Activated naive CD8-positive, alpha-beta T cell treated with anti-CD3 and anti-CD28 coated beads, Interleukin-2, amount 10 ng/mL, durations not matched to agents 7 days and 5 days (primary cell): ENCODE measurements at regions not wholly inside any gene's neighbourhood (a gene's known extent, or its start where the extent isn't known, plus 50 kb on each side); places are given as distances from the start of the nearest gene placed in this dataset.

Experiments
- ATAC-seq: fragments of 150-1000 bp; cut with Tn5 transposase; one replicate; pipeline ENCODE4 v1.10.0; 2021; ENCODE audit warnings: low read depth, moderate library complexity
- POLR2A ChIA-PET: fragments of 350-600 bp; sonication (Branson Sonifier 250); formaldehyde crosslinking; loops from one replicate; lab custom pipeline; 2021; ENCODE audit warnings: antibody characterized with exemption; lab: Charles Lee
- DNase-seq: peaks from one replicate; pipeline ENCODE4 v3.0.0; 2021
- H3K27ac Mint-ChIP-seq: one replicate; pipeline ENCODE4 v1.8.0; 2022; ENCODE audit warnings: mild to moderate bottlenecking, mixed read lengths
- H3K27me3 Mint-ChIP-seq: one replicate; pipeline ENCODE4 v1.8.0; 2022; ENCODE audit warnings: mild to moderate bottlenecking, moderate library complexity, mixed read lengths
- H3K36me3 Mint-ChIP-seq: one replicate; pipeline ENCODE4 v1.8.0; 2021; ENCODE audit warnings: mild to moderate bottlenecking, mixed read lengths
- H3K4me1 Mint-ChIP-seq: one replicate; pipeline ENCODE4 v1.8.0; 2021; ENCODE audit warnings: mixed read lengths
- H3K4me3 Mint-ChIP-seq: one replicate; pipeline ENCODE4 v1.8.0; 2022; ENCODE audit warnings: mild to moderate bottlenecking, moderate library complexity, mixed read lengths
- H3K9me3 Mint-ChIP-seq: one replicate; pipeline ENCODE4 v1.8.0; 2021; ENCODE audit warnings: mixed read lengths

DNA sequence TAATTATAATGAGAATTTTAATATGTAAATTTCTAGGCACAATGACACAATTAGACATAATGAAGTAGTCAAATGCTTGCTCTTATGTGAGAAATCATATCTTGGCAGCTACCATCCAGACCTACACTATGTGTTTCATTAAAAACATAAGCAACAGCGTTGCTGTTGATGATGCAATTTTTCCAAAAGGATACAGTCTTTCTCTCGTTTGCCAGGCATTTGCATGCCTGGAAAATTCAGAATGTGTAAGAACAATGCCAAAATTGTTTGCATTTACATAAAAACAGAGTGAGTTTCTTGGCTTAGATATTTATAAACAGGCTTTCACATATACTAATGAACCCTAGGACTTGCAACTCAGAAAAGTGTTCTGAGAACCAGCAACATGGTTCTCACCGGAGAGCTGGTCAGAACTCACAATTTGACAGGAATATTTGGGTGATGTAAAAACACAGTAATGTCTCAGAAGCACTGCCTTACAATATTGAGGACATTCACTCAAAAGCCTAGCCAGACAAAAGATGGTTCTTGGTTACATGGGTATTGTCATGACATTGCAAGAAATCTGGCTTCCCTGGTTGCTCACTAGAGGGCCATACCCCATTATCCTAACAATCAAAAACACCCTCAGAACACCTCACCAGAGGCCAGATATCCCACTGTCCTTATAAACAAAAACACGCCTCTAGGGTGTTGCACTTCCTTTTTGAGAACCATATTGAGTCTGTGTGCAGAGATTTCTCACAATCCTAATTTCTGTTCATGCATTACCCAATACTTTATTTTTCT, 1029.0 kb upstream of the AGA start:
- no peaks in the 10 kb centered on the region for H3K36me3 Mint-ChIP-seq
- H3K4me3 Mint-ChIP-seq: no peak overlapping the region
- H3K4me1 Mint-ChIP-seq: no peaks in the 10 kb centered on the region
- DNase-seq: no peak
- H3K27me3 Mint-ChIP-seq: no peaks in the 10 kb centered on the region
- no peak overlapping the region for H3K27ac Mint-ChIP-seq
- POLR2A ChIA-PET: no interaction called here
- peaks cover 3% of the 10 kb centered on the region for H3K9me3 Mint-ChIP-seq
- no peak for ATAC-seq

DNA sequence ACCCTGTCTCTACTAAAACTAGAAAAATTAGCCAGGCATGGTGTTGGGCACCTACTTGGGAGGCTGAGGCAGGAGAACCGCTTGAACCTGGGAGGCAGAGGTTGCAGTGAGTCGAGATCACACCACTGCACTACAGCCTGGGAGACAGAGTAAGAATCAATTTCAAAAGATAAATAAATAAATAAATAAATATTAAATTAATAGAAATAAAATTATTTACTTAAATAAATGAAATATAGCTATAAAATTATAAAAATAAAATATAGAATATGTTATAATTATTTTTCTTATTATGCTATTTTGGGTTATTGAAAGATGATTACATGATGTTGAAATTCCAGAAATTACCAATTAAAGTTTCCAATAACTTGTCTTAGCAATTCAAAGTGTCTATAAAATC, 1029.8 kb upstream of the AGA start:
- Mint-ChIP-seq H3K9me3 (peaks cover 3% of the 10 kb centered on the region), H3K4me3 (no peak overlapping the region), H3K4me1 (no peaks in the 10 kb centered on the region), H3K36me3 (no peaks in the 10 kb centered on the region), H3K27ac (no peak overlapping the region), H3K27me3 (no peaks in the 10 kb centered on the region)
- POLR2A ChIA-PET: no interaction called here
- ATAC-seq (no peak), DNase-seq (no peak)

DNA sequence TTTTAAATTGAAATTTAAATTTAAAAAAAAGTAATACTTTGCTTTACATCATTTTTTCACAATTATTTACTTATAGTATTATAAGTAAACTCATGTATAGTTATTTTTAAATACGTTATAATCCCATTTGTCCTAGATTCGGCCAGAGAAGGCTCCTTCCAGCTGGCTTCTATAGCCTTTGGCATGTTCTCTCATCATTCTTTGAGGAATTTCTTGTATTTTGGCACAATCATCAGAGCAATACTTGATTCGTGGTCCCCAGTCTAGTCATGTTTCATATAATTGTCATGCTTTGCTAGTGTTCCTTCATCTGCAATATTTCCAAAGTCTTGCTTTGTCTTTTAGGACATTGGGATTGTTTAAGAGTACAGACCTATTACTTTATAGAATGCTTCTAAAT, 1037.9 kb upstream of the AGA start:
- Mint-ChIP-seq H3K4me3 (no peak overlapping the region), H3K27me3 (no peaks in the 10 kb centered on the region), H3K27ac (no peak overlapping the region), H3K4me1 (no peaks in the 10 kb centered on the region), H3K9me3 (no peaks in the 10 kb centered on the region), H3K36me3 (no peaks in the 10 kb centered on the region)
- ATAC-seq: no peak
- POLR2A ChIA-PET: no interaction called here
- DNase-seq: no peak

DNA sequence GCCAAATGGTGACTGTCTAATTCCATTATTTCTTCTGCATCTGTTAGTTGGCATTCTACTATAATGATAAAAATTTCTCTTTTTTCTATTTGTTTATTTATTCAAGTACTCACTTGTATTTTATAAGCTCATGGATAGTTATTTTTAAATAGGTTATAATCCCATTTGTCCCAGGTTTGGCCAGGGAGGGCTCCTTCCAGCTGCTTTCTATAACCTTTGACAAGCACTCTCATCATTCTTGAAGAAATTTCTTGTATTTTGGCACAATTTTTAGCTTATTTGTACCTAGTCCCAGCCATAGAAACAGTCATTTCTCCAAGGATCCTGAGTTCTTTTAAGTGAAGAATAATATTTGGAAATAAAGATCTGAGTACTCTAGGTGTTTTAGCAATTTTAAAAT, 1038.6 kb upstream of the AGA start:
- Mint-ChIP-seq H3K9me3 (no peaks in the 10 kb centered on the region), H3K4me1 (no peaks in the 10 kb centered on the region), H3K36me3 (no peaks in the 10 kb centered on the region), H3K27me3 (no peaks in the 10 kb centered on the region), H3K27ac (no peak overlapping the region), H3K4me3 (no peak overlapping the region)
- POLR2A ChIA-PET: no interaction called here
- ATAC-seq (no peak), DNase-seq (no peak)

GRCh38 chr4:178481564-178481963, 1039.3 kb upstream of the AGA start:
- H3K36me3 Mint-ChIP-seq: no peaks in the 10 kb centered on the region
- H3K4me3 Mint-ChIP-seq: no peak overlapping the region
- DNase-seq (no peak), ATAC-seq (no peak)
- no peak overlapping the region for H3K27ac Mint-ChIP-seq
- no peaks in the 10 kb centered on the region for H3K9me3 Mint-ChIP-seq
- H3K4me1 Mint-ChIP-seq: no peaks in the 10 kb centered on the region
- no peaks in the 10 kb centered on the region for H3K27me3 Mint-ChIP-seq
- POLR2A ChIA-PET: no interaction called here

DNA sequence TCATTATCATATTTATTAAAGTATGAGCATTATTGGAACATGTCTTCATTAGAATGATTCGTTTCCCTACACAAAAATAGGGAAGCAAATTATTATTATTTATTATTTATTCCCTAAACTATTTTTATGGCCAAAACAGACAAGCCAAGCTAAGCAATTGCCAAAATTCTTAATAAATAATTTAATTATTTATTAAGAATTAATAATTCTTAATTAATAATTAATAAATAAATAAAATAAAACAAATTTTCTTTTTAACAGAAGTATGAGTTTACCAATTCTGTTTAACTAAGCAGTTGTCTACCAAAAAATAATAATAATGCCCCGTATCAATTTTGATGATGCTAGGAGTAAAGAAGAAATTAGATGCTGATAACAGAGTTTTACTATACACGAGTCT, 1080.8 kb upstream of the AGA start:
- H3K4me1 Mint-ChIP-seq: no peaks in the 10 kb centered on the region
- H3K27ac Mint-ChIP-seq: no peak overlapping the region
- H3K27me3 Mint-ChIP-seq: no peaks in the 10 kb centered on the region
- DNase-seq (no peak), ATAC-seq (no peak)
- POLR2A ChIA-PET: no interaction called here
- no peak overlapping the region for H3K4me3 Mint-ChIP-seq
- H3K9me3 Mint-ChIP-seq: peaks cover 2% of the 10 kb centered on the region
- H3K36me3 Mint-ChIP-seq: no peaks in the 10 kb centered on the region

DNA sequence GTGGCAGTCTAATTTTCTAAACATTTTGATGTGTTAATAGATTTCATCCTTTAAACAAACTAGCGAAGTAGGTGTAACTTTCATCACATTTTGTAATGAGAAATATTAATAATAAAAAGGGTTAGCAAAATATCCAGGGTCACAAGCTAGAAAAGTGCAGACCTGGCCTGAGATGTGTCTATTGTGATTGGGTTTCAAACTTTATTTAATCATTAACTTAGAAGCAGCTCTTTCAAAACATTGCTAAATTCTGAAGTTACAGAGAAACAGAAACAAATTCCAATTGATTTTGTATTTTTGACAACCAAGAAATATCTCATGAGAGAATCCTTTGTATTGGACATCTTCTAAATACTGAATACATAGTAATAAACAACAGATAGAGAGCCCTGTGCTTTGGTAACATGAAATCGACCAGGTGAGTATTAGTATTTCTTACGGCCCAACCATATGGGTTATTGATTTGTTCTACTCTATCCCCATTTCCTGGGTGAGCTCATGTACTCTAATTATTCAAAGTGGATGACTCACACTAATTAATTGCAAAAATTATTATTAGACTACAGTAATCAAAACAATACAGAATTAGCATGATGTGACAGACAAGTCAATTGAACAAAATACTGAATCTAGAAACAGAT, 1093.8 kb upstream of the AGA start:
- H3K27ac Mint-ChIP-seq: no peak overlapping the region
- H3K4me3 Mint-ChIP-seq: no peak overlapping the region
- H3K9me3 Mint-ChIP-seq: peaks cover 7% of the 10 kb centered on the region
- no peak for DNase-seq
- no peak for ATAC-seq
- POLR2A ChIA-PET: no interaction called here
- no peaks in the 10 kb centered on the region for H3K27me3 Mint-ChIP-seq
- H3K4me1 Mint-ChIP-seq: no peaks in the 10 kb centered on the region
- no peaks in the 10 kb centered on the region for H3K36me3 Mint-ChIP-seq

GRCh38 chr4:178553201-178553600, 1111.0 kb upstream of the AGA start:
- Mint-ChIP-seq H3K27ac (no peak overlapping the region), H3K27me3 (no peaks in the 10 kb centered on the region), H3K4me1 (no peaks in the 10 kb centered on the region), H3K4me3 (no peak overlapping the region), H3K36me3 (no peaks in the 10 kb centered on the region), H3K9me3 (no peaks in the 10 kb centered on the region)
- DNase-seq (no peak), ATAC-seq (no peak)
- POLR2A ChIA-PET: no interaction called here

DNA sequence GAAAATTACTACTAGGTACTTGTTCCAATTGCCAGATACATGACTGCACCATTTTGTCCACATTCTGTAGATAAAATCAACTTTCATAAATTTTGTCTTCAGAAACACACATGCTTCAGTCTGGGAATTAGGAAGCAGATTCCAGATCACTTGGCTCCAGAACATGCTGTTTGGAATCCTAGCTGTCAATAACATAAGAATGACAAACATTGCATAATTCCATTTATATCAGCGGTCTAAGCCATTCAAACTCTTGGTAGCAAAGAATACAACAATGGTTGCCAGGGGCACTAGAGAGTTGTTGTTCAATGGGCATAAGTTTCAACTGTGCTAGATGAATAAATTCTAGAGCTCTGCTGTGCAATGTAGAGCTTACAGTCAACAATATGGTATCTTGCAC, 1112.1 kb upstream of the AGA start:
- no peak for ATAC-seq

GRCh38 chr4:178556796-178557195, 1114.6 kb upstream of the AGA start:
- POLR2A ChIA-PET: no interaction called here
- peaks cover 5% of the 10 kb centered on the region for H3K9me3 Mint-ChIP-seq

More for the DNA sequence above, 1112.1 kb upstream of the AGA start:
- no peak overlapping the region for H3K4me3 Mint-ChIP-seq
- H3K9me3 Mint-ChIP-seq: peaks cover 1% of the 10 kb centered on the region
- H3K27ac Mint-ChIP-seq: no peak overlapping the region
- no peaks in the 10 kb centered on the region for H3K4me1 Mint-ChIP-seq
- H3K27me3 Mint-ChIP-seq: no peaks in the 10 kb centered on the region
- no peak for DNase-seq
- POLR2A ChIA-PET: no interaction called here
- H3K36me3 Mint-ChIP-seq: no peaks in the 10 kb centered on the region

GRCh38 chr4:178577933-178578332, 1135.7 kb upstream of the AGA start:
- DNase-seq: no peak
- H3K27me3 Mint-ChIP-seq: no peaks in the 10 kb centered on the region
- POLR2A ChIA-PET: no interaction called here
- H3K27ac Mint-ChIP-seq: no peak overlapping the region
- H3K4me3 Mint-ChIP-seq: no peak overlapping the region
- no peak for ATAC-seq
- no peaks in the 10 kb centered on the region for H3K4me1 Mint-ChIP-seq
- H3K36me3 Mint-ChIP-seq: no peaks in the 10 kb centered on the region
- H3K9me3 Mint-ChIP-seq: no peaks in the 10 kb centered on the region

More at GRCh38 chr4:178556796-178557195, 1114.6 kb upstream of the AGA start:
- H3K4me1 Mint-ChIP-seq: no peaks in the 10 kb centered on the region
- DNase-seq: no peak
- no peaks in the 10 kb centered on the region for H3K36me3 Mint-ChIP-seq
- H3K27me3 Mint-ChIP-seq: no peaks in the 10 kb centered on the region
- ATAC-seq: no peak
- no peak overlapping the region for H3K27ac Mint-ChIP-seq
- H3K4me3 Mint-ChIP-seq: no peak overlapping the region

DNA sequence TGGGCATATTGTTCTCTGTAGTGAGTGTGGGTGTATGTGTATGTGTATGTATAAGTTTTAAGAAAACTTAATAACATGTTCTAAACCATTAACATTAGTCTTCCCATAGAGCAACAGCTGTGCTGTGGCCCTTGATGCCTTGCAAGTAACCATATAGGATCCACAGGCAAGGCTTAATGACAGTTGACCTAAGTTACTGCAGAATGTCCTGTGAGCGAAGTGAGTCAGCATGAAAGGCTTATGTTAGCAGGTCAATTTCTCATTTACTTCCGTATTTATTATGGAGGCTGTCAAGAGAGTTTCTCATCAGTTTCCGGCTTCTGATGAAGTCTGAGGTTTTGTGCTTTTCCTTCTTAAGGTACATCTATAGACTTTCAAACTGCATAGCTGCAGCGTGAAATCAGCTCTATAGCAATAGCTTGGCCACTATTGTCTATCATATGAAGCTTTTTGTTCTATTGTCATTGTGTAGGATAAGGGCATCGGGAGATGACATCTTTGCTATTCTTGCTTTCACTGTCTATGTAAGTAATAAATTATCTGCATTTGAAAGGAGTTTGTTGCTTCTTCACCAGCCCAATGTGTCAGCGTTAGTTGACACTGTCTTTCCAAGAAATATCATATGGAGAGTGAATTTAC, 1153.4 kb upstream of the AGA start:
- Mint-ChIP-seq H3K27ac (no peak overlapping the region), H3K4me3 (no peak overlapping the region), H3K9me3 (no peaks in the 10 kb centered on the region), H3K27me3 (no peaks in the 10 kb centered on the region), H3K36me3 (no peaks in the 10 kb centered on the region), H3K4me1 (no peaks in the 10 kb centered on the region)
- POLR2A ChIA-PET: no interaction called here
- no peak for DNase-seq
- no peak for ATAC-seq

DNA sequence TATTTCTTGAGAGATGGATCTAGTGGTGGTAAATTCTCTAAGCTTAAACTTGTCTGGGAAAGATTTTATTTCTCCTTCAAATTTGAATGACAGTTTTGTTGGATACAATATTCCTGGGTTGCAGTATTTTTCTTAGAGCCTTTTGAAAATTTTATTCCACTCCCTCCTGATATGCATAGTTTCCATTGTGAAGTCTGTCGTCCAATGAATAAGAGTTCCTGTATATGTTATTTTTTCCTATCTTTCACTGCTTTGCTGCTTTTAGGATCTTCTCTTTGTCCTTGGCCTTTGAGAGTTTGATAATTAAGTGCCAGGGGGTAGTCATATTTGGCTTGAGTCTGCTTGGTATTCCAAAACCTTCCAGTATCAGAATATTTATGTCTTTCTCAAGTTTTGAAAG, 1156.4 kb upstream of the AGA start:
- ATAC-seq (no peak), DNase-seq (no peak)
- Mint-ChIP-seq H3K36me3 (no peaks in the 10 kb centered on the region), H3K27ac (no peak overlapping the region), H3K27me3 (no peaks in the 10 kb centered on the region), H3K9me3 (no peaks in the 10 kb centered on the region), H3K4me3 (no peak overlapping the region), H3K4me1 (no peaks in the 10 kb centered on the region)
- POLR2A ChIA-PET: no interaction called here

GRCh38 chr4:178599521-178599920, 1157.3 kb upstream of the AGA start:
- no peak overlapping the region for H3K4me3 Mint-ChIP-seq
- POLR2A ChIA-PET: no interaction called here

More at GRCh38 chr4:178599521-178599920, 1157.3 kb upstream of the AGA start:
- H3K36me3 Mint-ChIP-seq: no peaks in the 10 kb centered on the region
- no peaks in the 10 kb centered on the region for H3K27me3 Mint-ChIP-seq
- no peak overlapping the region for H3K27ac Mint-ChIP-seq
- DNase-seq (no peak), ATAC-seq (no peak)
- no peaks in the 10 kb centered on the region for H3K4me1 Mint-ChIP-seq
- no peaks in the 10 kb centered on the region for H3K9me3 Mint-ChIP-seq
